GM21526 (cell line): ENCODE measurements at regions not wholly inside any gene's neighbourhood (a gene's known extent, or its start where the extent isn't known, plus 50 kb on each side); places are given as distances from the start of the nearest gene placed in this dataset.

Experiments
- ATAC-seq: cut with Tn5 transposase; IDR thresholded peaks from one replicate; pipeline ENCODE4 v1.9.1; 2021; ENCODE audit warnings: moderate library complexity; ENCODE audit not compliant: unreplicated experiment, low FRiP score

DNA sequence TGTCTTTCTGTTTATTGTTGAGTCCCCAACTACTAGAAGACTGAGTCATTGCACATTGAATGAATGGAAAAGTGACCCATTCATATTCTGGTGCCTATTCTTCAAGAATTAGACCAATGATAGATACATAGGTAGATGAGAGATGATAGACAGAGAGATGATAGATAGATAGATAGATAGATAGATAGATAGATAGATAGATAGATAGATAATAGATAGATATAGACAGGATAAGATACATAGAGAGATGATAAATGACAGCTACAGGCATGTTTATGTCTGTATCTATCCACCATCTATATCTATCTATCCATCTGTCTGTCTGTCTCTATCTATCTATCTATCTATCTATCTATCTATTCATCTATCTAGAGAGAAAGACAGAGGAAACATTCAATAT, 170.3 kb upstream of the ARRDC4 start:
- no peak for ATAC-seq

DNA sequence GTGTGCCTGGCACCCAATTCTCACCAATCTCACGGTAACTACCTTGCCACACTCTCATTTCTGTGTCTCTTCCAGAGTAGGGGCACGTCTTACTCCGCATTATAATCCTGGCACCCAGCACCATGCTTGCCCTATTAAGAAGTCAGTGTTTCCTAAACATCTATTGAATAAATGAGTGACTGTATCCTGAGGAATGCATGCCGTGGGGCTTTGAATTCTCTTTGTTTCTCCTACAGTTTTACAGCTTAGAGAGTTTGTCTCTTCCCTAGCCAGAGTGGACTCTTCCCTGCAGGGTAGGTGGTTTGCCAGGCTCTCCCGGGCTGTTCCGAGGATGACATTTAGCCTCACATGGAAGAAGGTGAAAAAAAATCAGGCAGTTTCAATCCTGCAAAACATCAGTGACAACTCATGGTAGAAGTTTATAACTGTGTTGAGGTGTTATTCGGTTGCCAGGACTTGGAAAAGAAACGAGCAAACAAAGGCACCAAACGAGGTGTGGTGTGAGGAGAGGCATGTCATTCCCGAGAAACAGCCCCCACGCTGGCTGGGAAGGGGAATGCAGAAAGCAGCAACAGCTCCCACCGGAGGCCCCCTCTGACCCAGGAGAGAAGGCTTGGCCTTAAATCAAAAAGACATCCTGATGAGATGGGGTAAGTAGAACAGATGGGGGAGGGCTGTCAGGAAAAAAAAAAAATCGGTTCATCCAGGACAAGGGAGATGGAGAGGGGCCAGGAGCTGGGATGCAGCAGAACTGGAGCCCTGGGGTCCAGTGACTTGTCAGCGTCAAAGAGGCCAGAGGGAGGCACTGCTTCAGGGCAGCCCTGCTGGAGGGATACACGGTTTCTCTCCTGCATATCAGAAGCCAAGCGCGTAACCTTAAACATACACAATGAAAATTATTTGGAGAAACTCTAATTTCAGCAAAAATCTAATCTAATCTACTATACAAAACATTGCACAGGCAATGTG, 168.4 kb upstream of the ARRDC4 start:
- ATAC-seq, result no peak

DNA sequence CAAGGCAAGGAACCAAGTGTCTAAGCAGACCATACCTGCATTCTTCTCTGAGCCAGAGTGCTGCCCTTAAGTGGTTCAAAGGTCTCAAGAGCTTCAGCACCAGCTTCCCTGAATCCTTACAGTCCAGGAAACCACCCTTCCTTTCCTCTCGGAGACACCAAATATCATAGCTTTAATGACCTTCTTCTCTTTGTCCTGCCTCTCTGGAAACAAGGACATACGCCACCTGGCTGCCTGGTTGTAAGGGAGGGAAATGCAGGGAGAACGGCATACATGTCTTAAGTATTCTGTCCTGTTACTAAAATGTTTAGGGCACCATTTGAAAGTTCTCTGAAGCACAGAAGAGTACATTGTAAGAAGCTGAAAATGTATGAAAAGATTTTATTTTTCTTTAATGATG, 155.6 kb upstream of the ARRDC4 start:
- no peak for ATAC-seq

DNA sequence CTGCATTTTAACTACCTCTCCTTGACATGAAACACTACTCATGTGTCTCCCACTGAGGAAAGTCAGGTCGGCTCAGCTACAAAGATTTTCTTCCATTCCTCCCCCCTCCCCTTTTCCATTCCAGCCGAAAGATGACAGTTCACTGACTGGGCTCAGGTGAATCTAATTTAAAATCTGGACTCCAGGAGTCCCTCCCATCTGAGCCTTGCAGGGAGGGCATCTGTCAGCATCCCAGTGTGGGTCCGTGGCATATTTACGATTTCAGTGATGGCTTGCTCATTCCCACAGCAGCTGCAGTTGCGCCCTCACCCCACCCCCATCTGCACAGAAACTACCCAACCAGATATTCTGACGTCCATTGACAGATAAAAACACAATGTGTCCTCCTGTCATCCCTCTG, 153.7 kb upstream of the ARRDC4 start:
- no peak for ATAC-seq

DNA sequence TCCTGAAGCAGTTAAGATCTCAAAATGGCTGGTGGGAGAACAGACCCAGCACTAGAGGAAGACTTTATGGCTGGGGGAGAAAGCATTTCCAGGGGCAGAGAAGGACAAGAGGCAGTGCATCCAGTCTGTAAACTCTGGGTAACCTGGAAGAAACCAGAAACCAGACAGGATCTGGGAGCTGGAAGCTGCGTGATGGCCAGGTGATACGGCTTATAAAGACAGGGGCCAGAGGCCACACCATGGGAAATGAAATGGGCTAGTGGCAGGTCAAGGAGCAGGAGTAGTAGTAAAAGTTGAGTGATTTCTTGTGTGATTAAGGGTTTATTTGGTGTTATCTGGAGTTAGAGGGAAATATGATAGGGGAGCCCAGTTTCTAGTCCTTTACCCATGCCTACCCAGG, 144.7 kb upstream of the ARRDC4 start:
- ATAC-seq, result no peak

DNA sequence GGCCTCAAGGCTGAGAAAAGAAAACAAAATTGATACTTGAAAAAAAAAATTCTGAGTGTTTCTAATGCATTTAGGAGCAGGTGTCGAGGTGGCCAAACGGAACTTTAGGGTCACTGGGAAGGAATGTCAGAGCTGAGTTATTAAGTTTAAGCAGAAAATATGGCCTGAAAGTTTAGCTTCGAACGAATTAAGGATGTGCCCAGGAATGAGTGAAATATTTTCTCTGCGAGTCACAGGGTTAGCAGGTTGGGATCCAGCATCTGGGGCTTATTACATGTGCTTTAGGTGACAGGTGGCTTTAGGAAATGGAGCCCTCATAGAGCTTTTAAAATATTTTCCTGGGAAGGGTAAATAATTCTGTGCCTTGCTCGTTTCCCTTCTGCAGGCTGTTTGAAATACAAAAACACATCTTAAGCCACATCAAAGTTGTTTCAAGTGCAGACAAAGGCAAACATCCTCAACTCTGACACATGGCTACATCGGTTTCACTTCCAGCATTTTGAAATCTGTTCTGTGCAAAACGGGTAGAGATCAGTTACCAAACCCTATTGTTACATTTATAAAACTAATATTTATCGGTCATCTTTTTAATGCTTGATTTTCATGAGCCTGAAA, 143.1 kb upstream of the ARRDC4 start:
- no peak for ATAC-seq

DNA sequence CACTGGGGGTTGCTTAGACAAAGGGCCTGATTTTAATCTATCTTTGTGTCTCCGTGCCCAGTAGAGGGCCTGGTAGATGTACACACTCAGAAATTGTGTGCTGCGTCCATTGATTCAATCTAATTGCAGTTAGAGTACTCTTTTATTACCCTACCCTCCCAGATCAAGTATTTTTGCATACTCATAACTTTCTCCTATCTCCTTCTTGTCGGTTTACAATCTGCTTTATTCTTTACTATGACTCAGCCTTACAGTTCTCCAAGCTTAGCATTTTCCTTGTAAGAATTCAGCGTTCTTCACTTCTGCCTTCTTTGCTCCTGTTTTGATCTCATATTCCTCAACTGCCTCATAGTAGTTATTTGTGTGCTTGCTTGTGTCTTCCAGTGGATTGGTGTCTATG, 124.5 kb upstream of the ARRDC4 start:
- ATAC-seq, result no peak

DNA sequence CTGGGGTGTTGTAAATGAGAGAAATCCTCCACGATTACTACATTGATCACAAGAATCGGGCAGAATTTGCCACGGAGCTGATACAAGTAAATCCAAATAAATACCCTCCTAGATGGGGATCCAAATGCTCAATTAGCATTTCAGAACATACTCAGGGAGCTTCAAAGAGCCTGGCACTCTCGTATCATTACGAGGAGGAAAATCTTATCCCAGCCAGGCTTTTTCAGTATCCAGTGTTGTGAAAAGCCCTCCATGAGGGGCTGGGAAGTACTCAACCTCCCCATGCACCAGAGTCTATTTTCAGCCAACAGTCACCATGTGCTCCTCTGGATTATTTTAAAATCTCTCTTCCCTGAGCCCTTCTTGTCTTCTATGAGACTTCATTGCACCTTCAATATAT, 122.6 kb upstream of the ARRDC4 start:
- ATAC-seq, result no peak

DNA sequence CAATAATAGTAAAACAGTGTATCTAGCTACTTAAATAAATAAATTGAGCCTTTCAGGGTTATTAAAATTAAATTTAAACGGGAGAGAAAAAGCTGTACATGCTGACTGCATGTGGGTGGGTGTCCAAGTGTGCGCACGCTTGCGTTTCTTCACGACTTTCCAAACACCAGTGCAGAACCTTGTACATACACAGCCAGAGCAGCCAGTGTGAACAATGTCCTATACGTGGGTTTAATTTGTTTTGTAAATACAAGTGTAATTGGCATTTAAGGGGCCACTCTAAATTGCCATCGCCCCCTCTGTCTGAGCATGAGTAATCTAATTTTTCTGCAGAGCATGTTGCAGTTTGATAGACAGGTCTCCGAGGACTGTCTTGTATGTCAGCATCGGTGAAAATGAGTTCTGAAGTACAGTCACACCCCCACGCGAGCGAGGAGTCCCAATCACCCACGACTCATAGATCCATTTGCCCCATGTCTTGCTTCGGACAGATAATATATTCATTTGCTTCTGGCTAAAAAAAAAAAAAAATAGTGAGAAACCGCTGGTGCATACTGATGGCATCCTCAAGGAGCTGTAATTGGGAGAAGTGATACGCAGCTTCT, 121.8 kb upstream of the ARRDC4 start:
- no peak for ATAC-seq

DNA sequence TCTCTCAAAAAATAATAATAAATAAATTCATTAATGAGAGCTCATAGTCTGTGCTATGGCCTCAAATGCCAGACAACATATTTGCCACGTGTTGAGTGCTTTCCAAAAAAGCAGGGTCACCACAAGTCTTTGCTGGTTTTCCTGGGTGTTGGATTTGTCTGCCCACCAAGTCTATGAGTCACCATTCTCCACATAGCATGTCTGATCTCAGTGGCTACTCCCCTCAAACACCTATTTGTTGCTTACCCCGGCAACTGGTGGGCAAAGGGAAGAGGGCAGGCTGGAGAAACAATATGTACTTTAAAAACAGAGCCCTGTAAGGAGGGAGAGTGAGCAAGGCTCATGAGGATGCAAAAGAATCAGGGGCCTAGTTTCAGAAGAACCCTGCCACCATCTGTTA, 120.0 kb upstream of the ARRDC4 start:
- ATAC-seq, result no peak

DNA sequence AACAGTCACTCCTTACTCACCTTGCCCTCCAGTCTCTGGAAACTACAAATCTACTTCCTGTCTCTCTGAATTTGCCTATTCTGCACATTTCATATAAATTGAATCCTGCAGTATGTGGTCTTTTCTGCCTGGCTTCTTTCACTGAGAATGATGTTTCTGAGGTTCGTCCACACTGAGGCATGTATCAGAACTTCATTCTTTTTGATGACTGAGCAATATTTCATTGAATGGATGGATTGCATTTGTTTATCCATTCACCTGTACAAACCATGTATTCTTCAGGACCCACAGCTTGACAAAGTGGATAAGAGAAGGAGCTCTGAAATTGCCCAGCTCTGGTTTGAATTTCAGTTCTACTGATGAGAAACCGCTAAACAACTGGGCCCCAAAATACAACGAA, 118.9 kb upstream of the ARRDC4 start:
- no peak for ATAC-seq

DNA sequence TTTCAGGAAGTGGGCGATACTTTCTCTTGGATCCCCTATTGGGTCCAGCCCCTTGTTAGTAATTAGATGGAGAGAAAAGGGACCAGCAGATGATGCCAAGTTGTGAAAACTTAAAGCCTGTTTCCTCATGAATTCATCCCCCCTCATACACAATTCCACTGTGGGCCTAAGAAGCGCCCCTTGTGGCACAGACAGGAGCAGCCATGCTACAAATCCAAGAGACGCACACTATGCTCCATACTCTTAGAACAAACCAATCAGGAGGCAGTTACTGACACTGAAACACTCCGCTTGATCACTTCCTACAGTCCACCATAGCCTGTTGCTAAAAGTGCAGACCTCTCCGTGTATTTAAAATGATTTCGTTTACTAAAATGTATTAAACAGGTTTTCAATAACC, 111.3 kb upstream of the ARRDC4 start:
- no peak for ATAC-seq

DNA sequence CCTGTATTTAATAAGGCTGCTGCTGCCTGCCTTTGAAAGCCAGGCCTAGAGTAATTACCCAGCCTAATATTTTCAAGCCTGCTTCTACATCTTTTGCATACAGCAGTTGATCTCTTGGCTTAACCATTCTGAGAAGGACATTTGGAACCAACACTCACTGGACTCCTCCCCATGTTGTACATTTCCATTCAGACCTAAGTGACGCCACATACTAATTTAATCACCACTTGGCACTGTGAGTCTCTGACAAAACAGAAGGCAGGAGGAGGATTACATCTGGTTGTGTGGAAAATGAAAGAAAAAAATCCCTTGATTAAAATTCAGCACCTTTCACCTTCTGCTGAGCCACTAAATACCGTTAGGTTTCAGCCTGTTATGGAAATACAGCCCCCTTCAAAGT, 102.2 kb upstream of the ARRDC4 start:
- ATAC-seq, result no peak

DNA sequence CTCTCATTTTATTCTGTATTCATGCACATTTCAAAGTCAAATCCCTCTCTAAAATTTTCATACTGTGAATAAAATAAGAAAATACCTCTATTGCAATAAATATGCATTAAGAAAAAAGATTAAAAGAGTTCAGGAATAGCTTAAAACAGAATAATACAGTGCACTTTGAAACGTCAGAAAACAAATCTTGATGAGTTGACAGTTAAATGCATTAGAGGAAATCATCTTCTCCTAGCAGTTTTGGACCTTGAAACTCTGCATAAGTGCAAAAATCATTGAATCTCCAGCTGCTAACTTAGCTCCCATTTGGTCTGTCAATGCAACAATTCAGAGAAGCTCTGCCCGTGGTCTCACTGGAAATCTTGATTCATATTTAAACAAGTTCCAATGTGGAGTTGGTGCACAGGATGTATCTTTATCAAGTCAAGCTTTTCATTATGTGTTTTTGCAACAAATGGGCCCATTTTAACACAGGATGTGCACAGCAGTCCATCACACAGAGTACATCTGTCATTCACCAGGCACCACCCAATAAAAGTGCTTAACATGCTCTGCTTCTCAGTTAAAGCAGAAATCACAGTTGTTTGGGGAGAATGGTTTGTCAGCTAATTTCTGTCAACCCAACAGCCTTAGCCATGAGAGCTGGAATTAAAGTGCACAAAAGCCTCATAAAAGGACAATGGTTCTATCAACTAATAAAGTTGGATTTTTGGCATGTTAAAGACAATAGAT, 98.8 kb upstream of the ARRDC4 start:
- ATAC-seq, result no peak

DNA sequence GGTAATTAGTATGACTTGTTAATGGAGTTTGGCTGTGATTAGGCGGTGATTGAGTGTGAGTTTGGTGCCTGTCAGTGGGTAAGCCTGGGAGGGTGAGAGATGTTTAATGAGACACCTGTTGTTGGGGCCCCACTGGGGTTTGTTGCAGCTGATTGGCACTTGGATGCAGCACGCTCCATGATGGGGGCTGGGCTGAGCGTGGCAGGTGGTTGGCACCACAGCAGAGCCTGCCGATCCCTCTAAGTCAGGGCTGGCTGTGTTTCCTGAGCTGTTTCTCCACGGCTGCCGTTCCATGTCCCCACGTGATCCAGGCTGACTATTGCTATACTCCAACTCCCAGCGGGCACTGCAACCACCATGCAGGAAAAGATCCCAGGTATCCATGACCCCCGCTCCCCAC, 93.5 kb upstream of the ARRDC4 start:
- no peak for ATAC-seq

DNA sequence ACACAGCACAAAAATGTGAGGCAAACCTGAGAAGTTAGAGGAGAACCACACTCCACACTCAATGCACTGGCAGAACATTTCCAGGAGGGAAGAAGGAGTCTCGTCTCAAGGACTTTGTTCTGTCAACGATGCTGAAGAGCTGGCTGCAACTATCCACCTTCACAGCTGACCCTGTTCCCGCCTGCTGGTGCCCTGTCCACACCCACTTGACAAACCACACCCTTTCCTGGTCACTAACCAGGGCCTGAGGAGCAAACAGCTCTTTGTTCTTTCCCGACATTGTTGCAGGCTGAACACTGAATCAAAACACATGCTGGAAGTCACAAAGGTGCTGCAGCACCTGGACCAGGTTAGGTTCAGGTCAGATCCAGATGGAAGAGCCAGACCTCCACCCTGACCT, 92.6 kb upstream of the ARRDC4 start:
- no peak for ATAC-seq

DNA sequence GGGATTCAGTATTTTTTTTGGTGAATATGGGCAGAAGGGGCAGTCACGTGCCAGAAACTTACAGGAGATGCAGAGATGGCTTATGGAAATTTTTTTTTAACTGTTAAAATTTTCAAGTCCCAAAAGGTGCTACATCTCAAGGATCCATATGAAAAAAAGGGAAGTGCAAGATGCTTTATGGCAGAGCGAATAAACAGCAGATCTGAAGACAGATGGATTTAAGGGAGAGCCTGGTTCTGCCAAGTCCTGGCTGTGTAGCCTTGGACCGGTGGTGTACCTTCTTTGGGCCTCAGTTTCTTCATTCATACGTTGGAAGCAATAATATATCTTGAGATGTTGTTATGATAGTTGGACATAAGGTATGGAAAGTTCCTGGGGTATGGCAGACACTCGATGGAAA, 91.5 kb upstream of the ARRDC4 start:
- no peak for ATAC-seq

DNA sequence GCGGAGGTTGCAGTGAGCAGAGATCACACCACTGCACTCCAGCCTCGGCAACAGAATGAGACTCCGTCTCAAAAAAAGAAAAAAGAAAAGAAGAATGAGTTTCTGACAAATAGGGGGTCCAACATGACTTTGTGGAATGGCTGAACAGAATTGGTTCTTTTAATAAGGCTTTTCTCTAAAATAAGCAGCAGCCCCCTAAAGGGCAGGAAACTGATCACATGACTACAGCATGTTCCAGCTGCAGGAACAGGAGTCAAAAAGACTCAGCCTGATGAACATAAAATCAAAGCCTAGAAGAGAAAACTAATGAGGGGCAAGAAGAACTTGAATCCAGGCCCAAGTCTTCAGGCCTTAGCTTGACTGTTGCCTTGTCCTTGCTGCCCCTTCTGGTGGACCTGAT, 89.7 kb upstream of the ARRDC4 start:
- ATAC-seq, result no peak

DNA sequence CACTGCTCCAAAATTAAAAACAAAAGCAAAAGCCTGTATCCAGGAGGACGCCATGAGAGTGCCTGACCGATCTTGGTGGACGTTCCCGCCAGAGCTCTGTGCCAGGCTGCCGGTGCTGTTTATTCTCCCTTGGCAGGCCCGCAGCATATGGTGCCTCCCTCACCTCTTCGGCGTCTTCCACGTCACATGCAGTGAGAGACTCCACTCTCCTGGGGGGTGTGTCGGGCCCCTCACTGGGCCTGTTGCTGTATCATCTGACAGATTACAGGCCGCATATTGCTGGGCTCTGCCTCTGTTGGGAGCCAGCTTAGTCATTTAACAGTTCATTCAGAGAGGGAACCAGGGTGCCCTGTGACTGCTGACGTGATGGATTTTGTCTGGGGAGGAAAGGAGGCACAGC, 86.4 kb upstream of the ARRDC4 start:
- ATAC-seq, result no peak

DNA sequence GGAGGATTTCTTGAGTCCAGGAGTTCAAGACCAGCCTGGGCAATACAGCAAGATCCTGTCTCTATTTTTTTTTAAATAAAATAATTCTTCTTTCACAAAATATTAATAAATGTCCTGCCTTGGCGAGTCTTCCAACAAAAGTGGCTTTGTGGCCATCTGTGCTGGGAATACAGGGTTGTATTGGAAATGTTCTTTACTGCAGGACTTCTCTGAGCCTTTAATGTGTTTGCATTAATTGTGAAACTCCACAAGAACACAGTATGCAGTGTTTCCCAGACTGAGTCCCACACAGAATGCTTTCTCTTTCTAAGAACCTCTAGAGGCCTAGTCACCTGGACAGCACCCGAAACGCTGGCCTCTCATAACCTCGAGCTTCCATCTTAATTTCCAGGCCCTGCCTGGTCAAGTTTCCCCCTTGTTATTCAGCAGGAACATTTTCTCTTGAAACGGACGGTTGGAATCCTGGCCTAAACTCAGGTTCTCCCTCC, 85.4 kb upstream of the ARRDC4 start:
- no peak for ATAC-seq
